ENCODE measurements at regions not wholly inside any gene's neighbourhood (a gene's known extent, or its start where the extent isn't known, plus 50 kb on each side); places are given as distances from the start of the nearest gene placed in this dataset.

DNA sequence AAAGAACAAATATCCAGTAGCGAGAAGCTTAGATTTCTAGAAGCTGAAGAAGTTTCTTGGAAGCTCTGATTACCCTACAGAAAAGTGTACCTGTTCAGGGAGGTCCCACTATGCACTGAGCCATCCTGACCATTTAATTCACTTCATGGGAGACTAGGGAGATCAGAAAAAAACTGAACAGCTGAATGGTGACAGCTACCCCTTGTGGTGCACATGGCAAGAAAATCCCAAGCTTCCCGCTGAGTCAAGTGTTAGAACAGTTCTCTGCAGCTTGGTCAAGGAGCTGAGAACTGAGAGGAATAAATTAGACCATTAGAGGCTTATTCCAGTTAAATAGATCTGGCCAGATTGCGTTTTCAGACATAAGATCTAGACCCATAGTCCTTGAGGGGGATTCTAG is 197.2 kb upstream of the VEPH1 start:
- WGBS, 2 donors = 73 to 74% methylated on average over 3 of the region's 3 CpGs
- no peak for ATAC-seq (ENCODE audit: insufficient read depth, low FRiP score)

DNA sequence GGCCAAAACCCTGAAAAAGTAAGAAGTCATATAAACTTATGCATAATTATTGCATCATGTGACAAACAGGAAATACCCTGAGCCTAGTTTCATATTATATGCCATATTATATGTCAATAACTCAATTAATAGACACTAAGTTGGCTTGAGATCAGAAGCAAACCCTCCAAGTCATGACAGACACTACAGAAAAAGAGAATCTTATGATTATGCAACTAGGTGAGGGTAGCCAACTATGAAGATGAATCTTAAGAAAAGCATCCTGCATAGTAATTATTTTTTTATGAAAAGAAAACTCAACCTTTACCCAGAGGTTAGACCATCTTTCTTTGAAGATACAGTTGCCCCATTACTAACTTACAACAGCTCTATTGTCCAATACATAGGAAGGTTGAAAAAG is 192.4 kb upstream of the VEPH1 start:
- H3K27ac ChIP-seq (ENCODE audit: low read depth in 1 of 2, low read length in 1 of 2) = no peak overlapping the region
- no peak overlapping the region for H3K9ac ChIP-seq (ENCODE audit: insufficient read depth in 1 of 2, low read length in 2 of 2)
- ATAC-seq (ENCODE audit: insufficient read depth, low FRiP score) (no peak), DNase-seq (no peak)
- TF ChIP-seq, protein P1, sequence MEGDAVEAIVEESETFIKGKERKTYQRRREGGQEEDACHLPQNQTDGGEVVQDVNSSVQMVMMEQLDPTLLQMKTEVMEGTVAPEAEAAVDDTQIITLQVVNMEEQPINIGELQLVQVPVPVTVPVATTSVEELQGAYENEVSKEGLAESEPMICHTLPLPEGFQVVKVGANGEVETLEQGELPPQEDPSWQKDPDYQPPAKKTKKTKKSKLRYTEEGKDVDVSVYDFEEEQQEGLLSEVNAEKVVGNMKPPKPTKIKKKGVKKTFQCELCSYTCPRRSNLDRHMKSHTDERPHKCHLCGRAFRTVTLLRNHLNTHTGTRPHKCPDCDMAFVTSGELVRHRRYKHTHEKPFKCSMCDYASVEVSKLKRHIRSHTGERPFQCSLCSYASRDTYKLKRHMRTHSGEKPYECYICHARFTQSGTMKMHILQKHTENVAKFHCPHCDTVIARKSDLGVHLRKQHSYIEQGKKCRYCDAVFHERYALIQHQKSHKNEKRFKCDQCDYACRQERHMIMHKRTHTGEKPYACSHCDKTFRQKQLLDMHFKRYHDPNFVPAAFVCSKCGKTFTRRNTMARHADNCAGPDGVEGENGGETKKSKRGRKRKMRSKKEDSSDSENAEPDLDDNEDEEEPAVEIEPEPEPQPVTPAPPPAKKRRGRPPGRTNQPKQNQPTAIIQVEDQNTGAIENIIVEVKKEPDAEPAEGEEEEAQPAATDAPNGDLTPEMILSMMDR (IDR thresholded peaks at IDR 0.05; ENCODE audit: control extremely low read depth, extremely low read depth) = no peak
- H3K4me3 ChIP-seq = no peak overlapping the region
- H3K9me3 ChIP-seq (ENCODE audit: control insufficient read depth in 4 of 4, insufficient read depth in 3 of 4, low read length in 3 of 4) = no peaks in the 10 kb centered on the region
- H3K4me1 ChIP-seq (ENCODE audit: control insufficient read depth in 5 of 5, insufficient read depth in 5 of 5, low read length in 5 of 5) = no peaks in the 10 kb centered on the region
- H3K36me3 ChIP-seq (ENCODE audit: control insufficient read depth in 4 of 4, insufficient read depth in 4 of 4, low read length in 4 of 4) = no peaks in the 10 kb centered on the region
- no peaks in the 10 kb centered on the region for H3K27me3 ChIP-seq (ENCODE audit: control insufficient read depth in 3 of 3, insufficient read depth in 3 of 3, low read length in 2 of 3)

More for the DNA sequence above, 197.2 kb upstream of the VEPH1 start:
- no peak overlapping the region for H3K4me3 ChIP-seq
- H3K4me1 ChIP-seq (ENCODE audit: control insufficient read depth in 5 of 5, insufficient read depth in 5 of 5, low read length in 5 of 5) = no peaks in the 10 kb centered on the region
- no peak overlapping the region for H3K9ac ChIP-seq (ENCODE audit: insufficient read depth in 1 of 2, low read length in 2 of 2)
- no peak for DNase-seq
- peaks cover 0 to 5% (median 0%) of the 10 kb centered on the region in 4 donors for H3K9me3 ChIP-seq (ENCODE audit: control insufficient read depth in 4 of 4, insufficient read depth in 3 of 4, low read length in 3 of 4)
- no peaks in the 10 kb centered on the region for H3K36me3 ChIP-seq (ENCODE audit: control insufficient read depth in 4 of 4, insufficient read depth in 4 of 4, low read length in 4 of 4)
- TF ChIP-seq, protein P1 (IDR thresholded peaks at IDR 0.05; ENCODE audit: control extremely low read depth, extremely low read depth) = no peak
- no peaks in the 10 kb centered on the region for H3K27me3 ChIP-seq (ENCODE audit: control insufficient read depth in 3 of 3, insufficient read depth in 3 of 3, low read length in 2 of 3)
- H3K27ac ChIP-seq (ENCODE audit: low read depth in 1 of 2, low read length in 1 of 2) = no peak overlapping the region

DNA sequence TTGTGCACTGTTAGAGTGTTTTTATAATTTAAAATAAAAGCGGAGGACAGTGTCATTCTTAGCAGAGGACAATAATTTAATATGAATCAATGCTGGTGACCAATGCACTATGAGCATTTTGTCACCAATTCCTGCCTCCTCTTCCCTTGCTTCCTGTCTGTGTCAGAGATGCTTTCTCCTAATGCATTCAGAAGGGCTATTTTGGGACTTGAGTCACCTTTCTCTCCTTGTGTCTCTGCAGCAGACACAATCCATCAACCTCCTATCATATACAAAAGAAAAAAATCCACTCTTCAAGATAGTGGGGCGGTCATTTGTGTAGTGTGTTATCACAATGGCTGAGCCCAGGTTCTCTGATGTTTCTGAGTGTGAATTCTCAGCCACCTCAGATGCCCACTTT is 191.9 kb upstream of the VEPH1 start:
- no peaks in the 10 kb centered on the region for H3K9me3 ChIP-seq (ENCODE audit: control insufficient read depth in 4 of 4, insufficient read depth in 3 of 4, low read length in 3 of 4)
- no peak for ATAC-seq (ENCODE audit: insufficient read depth, low FRiP score)
- no peak overlapping the region for H3K27ac ChIP-seq (ENCODE audit: low read depth in 1 of 2, low read length in 1 of 2)
- DNase-seq = no peak
- H3K4me1 ChIP-seq (ENCODE audit: control insufficient read depth in 5 of 5, insufficient read depth in 5 of 5, low read length in 5 of 5) = no peaks in the 10 kb centered on the region
- no peaks in the 10 kb centered on the region for H3K27me3 ChIP-seq (ENCODE audit: control insufficient read depth in 3 of 3, insufficient read depth in 3 of 3, low read length in 2 of 3)
- no peak overlapping the region for H3K4me3 ChIP-seq
- 76 to 90% methylated on average over 2 of the region's 2 CpGs for WGBS, 2 donors
- no peaks in the 10 kb centered on the region for H3K36me3 ChIP-seq (ENCODE audit: control insufficient read depth in 4 of 4, insufficient read depth in 4 of 4, low read length in 4 of 4)
- no peak overlapping the region for H3K9ac ChIP-seq (ENCODE audit: insufficient read depth in 1 of 2, low read length in 2 of 2)
- TF ChIP-seq, protein P1 (IDR thresholded peaks at IDR 0.05; ENCODE audit: control extremely low read depth, extremely low read depth) = no peak

- no peaks in the 10 kb centered on the region for H3K4me1 ChIP-seq (ENCODE audit: control insufficient read depth in 5 of 5, insufficient read depth in 5 of 5, low read length in 5 of 5)
- H3K9me3 ChIP-seq (ENCODE audit: control insufficient read depth in 4 of 4, insufficient read depth in 3 of 4, low read length in 3 of 4) = no peaks in the 10 kb centered on the region
- no peak for ATAC-seq (ENCODE audit: insufficient read depth, low FRiP score)
- H3K4me3 ChIP-seq = no peak overlapping the region
- TF ChIP-seq, protein P1 (IDR thresholded peaks at IDR 0.05; ENCODE audit: control extremely low read depth, extremely low read depth) = no peak
- H3K9ac ChIP-seq (ENCODE audit: insufficient read depth in 1 of 2, low read length in 2 of 2) = no peak overlapping the region
- no peaks in the 10 kb centered on the region for H3K27me3 ChIP-seq (ENCODE audit: control insufficient read depth in 3 of 3, insufficient read depth in 3 of 3, low read length in 2 of 3)
- no peak overlapping the region for H3K27ac ChIP-seq (ENCODE audit: low read depth in 1 of 2, low read length in 1 of 2)
- no peaks in the 10 kb centered on the region for H3K36me3 ChIP-seq (ENCODE audit: control insufficient read depth in 4 of 4, insufficient read depth in 4 of 4, low read length in 4 of 4)
- DNase-seq = no peak
- 74 to 88% methylated on average over 1 of the region's 1 CpG for WGBS, 2 donors
Measured at GRCh38 chr3:157693762-157694161, 190.5 kb upstream of the VEPH1 start.

Measured in lung (tissue), 11 donors.